ENCODE measurements at regions not wholly inside any gene's neighbourhood (a gene's known extent, or its start where the extent isn't known, plus 50 kb on each side); places are given as distances from the start of the nearest gene placed in this dataset.

DNA sequence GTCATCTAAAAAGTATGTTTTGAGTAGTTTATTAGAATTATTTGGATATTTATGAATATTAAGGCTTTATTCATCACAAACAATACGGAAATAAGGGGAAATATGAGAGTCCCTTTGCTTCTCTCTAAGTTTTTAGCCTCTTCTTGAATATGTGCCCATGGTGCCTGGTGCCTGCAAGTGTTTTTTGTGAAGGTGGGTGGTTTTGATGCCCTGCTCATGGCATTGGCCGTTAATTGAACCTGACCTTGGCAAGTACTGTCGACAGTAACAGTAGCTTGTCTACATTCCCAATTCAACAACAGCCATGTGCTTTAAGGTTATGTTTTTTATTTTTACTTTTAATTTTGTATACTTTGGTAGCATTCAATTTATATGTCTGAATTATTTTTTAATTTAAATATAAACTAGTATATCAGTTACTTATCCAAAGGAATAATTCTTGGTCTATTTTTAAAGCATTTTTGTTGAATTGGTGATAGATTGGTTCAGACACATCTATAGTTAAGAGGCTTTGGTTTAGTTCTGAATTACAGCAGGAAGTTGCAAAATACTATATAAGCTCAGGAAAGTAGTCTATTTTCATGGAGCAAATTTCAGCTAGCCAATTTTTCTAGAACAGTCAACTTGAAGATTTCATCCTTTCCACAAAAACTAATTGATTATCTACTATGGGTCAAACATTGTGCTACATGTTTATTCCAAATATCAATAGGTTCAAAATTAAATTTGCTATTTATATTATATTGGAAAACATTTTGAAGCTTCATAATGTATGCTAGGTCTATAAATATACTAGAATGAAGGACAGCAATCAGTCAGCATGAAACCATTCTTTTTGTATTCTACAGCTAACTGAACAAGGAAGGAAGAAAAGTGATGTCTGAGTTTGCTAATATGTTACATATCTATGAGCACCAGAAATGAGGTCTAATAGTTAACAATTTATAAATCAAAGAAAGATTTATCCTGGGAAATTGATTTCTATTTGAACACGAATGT is 184.4 kb downstream of the MRPL39 start:
- DNase-seq, result no peak

DNA sequence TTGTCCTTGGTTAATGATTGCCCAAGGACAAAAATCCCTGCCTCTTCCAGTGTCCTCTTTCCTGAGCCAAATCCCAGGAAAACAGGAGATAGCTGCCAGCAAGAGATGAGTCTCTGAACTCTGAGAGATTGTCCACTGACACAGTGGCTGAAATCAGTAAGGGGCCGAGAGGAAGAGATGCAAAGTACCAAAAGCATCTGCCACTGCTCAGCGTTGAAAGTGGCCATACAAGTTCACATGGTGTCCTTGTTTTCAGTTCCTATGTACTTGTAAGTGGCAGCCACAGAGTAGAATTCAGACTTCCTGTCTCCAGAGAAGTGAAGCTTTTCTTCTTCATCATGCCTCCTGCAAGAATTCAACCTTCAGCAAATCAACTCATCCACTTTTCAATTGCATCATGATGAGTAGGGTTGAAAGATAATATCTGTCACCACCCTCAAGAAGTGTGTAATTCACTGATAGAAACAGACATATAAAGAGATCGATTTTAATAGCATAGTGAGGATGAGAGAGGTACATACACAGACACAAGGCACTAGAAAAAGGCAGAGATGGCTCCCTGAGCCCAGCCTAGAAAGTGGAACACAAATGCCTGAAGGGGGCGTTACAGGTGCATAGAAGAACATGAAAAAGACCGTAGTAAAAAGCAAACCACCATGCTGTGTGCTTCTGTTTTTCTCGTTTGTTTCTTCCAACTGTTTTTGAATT is 185.8 kb downstream of the MRPL39 start:
- DNase-seq, result no peak

DNA sequence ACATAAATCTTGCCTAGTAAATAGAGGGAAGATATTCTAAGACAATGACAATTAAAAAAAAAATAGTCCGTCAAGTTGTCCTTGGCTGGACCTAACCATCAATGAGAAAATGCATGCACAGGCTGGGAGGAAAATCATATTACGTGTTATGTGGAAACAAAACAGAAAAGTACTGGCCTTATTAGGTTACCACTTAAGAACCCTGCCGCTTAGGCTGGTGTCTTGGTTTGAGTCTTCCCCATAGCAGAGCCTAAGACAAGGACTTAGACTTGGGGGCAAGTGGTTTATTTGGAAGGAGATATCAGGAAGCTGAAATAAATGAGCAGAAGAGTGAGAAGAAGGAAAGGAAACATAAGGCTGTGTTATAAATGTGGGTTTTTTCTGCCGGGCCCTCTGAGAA is 186.4 kb downstream of the MRPL39 start:
- no peak for DNase-seq

DNA sequence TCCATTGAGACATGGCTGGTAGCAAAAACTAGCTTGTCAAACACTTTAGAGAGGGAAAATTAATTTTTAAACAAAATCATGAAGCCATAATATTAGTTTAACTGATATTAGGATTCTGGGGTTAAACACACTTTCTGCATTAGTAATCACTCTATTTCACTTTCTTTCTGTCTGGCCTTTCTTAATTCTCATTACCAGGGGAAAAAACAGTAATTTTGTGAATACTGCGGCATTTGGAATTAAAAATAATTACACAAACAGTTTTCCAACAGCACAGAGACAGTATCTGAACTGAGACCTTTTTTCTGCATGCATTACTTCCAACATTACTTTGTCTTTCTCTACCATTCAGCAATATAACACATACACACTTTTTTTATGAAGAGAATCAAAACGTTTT is 190.6 kb downstream of the MRPL39 start:
- DNase-seq, result no peak

DNA sequence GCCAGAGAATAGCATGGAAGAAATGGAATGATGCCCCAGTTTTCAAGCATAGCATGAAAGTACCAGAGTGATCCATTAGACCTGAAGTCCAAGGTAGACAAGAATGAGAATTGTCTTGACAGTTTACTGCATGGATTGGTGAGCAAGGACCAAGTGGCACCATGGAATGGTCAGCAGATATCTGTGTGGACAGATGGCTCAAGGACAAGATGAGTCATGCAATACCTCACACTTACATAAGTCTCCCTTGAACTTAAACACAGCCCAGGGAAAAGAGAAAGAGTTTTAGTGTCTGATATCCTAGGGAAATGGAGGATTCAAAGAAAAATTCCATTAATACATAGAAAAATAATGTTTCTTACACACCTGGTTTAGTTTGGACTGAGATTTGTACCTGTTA is 195.2 kb downstream of the MRPL39 start:
- DNase-seq, result no peak

DNA sequence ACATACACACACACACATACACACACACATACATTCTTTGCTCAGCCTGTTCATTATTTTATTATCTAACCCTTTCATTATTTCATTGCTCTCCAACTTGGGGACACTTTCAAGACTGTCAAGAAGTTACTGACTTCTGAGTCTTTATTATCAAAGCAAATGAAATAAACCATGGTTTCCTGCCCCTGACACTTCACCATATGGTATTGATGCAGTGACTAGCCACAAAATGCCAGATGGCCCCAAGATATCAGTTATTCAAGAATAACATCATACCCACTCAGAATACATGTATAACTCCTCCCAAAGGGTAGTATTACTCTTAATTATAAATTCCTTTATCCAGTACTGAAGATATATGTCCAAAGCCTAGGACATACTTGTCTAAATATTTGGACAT is 197.3 kb downstream of the MRPL39 start:
- DNase-seq, result no peak

DNA sequence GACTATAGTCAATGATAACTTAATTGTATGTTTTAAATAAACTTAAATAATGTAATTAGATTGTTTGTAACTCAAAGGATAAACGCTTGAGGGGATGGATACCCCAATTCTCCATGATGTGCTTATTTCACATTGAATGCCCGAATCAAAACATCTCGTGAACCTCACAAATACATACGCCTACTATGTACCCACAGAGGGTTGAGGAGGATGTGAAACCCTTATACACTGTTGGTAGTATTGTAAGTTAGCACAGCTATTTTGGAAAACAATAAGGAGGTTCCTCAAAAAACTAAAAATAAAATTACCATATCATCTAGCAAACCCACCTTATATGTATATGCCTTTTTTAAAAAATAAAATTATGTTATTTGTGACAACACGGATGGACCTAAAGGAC is 198.6 kb downstream of the MRPL39 start:
- DNase-seq, result no peak

DNA sequence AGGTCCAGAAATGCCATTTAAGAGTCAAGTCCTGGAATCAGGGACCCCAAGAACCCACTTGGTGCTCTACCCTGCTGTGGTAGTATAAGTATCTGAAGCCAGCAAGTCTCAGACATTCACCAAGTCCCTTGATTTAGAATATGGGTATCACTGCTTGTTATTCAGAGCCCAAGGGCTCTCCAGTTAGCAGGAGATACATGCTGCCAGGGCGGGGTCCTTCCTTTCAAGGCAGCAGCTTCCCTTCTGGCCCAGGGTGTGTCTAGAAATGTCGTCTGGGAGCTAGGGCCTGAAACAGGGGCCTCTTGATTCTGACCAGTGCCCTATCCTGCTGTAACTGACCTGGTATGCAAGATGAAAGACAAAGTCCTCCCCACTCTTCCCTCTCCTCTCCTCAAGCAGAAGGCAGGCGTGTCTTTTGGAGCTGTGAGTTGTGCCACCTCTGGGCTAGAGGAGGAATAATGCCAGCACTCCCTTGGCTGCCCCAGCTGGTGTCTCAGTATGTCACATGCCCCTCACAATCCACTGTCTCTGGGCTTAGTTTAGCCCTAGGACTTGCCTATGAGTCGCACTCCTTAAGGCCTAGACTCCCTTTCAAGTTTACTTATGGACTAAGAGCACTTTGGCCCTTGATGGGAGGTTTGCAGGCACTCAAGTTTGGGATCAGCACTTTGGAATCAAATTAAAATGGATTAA is 200.2 kb downstream of the MRPL39 start:
- no peak for DNase-seq

DNA sequence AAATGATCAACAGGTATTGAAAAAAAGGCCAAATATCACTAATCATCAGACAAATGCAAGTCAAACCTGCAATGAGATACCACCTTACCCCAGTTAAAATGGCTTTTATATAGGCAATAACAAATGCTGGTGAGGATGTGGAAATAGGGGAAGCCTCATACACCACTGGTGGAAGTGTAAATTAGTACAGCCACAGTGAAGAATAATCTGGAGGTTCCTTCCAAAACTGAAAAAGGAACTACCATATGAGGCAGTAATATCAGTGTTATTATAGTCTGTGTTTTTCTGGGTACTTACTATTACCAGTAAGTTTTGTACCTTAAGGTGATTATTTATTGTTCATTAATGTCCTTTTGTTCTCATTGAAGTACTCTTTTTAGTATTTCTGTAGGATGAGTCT is 201.3 kb downstream of the MRPL39 start:
- no peak for DNase-seq

DNA sequence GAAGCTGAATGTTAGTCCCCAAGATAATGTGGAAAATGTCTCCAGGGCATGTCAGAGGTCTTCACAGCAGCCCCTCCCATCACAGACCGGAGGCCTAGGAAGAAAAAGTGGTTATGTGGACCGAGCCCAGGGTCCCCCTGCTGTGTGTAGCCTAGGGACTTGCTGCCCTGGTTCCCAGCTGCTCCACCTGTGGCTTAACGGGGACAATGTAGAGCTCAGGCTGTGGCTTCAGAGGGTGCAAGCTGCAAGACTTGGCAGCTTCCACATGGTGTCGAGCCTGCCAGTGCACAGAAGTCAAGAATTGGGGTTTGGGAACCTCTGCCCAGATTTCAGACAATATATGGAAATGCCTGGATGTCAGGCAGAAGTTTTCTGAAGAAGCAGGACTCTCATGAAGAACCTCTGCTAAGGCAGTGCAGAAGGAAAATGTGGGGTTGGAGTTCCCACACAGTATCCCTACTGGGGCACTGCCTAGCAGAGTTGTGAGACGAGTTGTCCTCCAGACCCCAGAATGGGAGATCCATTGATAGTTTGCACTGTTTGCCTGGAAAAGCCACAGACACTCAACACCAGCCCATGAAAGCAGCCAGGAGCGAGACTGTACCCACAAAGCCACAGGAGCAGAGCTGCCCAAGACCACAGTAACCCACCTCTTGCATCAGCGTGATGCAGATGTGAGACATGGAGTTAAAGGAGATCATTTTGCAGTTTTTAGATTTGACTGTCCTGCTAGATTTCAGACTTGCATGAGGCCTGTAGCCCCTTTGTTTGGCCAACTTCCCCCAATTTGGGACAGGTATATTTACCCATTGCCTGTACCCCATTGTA is 204.9 kb downstream of the MRPL39 start:
- no peak for DNase-seq

DNA sequence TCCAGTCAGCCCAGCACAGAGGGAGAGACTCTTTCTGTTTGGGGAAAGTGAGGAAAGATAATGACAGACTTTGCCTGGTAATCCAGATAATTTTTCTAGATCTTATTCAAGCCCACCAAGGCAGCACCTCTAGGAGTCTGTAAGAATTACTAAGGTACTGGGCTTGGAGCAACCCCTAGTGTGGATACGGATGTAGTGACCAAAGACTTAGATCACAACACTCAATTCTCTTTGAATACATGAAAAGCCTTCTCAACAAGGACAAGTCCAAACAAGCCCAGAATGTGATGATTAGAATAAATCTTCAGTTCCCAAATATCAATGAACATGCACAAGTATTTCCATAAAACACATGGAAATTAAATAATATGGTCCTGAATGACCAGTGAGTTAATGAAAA is 206.9 kb downstream of the MRPL39 start:
- no peak for DNase-seq

DNA sequence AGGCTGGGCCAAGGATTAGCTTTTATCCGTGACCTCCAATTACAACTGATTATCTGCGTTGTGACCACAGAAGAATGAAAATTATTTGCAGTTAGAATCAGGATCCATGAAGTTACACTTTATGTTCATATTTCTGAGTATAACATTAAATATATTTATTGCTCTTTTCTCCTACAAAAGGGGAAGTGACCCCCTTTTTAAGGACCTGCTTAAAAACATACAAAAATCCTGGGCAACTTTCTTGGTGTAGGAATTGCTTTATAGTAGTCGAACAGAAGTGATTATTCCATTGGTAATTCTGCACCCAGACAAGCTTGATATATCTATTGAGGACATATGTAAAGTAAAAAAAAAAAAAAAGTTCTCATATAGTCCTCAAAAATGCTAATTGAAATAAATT is 208.7 kb downstream of the MRPL39 start:
- DNase-seq, result no peak

DNA sequence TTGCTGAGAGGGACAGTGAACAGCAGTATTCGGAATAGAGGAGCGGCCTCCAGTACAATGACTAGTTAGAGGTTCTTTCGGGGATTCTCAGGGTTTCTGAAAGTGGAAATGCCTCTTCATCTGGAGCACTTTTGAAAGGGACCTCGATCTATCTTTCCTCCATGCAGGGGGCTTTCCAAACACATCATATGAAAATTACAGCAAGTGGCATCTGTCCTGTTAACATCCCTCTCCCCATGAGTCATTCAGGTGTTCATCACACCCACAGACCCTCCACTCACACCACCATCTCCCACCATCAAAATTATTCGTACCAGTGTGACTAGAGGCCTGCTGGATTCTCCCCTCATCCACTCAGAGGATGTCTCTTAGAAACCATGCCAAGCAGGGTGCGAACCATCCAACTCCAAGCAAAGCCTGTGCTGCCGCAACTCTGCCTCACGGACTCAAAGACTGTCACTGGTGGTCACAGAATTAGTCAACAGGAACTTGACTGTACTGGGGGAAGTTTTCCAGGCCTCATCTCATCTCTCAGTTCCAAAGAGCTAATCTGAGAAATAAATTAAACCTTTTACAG is 211.1 kb downstream of the MRPL39 start:
- no peak for DNase-seq

DNA sequence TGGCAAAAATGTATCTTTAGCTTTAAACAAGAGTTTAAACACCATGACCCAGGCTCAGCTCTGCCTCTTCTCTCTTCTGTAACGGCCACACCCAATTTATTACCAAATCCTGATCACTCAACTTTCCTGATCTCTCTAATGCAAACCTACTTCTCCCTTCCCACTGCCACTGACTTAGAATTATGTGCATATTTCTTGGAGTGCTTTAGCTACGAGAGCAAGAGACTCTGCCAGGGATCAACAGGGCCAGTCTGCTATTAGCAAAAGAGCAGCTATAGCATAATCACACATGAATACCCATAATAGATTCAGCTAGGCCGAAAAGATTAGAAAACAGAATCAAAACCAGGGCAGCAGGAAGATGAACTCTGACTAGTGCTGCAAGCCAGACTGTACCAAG is 215.5 kb downstream of the MRPL39 start:
- DNase-seq, result no peak

DNA sequence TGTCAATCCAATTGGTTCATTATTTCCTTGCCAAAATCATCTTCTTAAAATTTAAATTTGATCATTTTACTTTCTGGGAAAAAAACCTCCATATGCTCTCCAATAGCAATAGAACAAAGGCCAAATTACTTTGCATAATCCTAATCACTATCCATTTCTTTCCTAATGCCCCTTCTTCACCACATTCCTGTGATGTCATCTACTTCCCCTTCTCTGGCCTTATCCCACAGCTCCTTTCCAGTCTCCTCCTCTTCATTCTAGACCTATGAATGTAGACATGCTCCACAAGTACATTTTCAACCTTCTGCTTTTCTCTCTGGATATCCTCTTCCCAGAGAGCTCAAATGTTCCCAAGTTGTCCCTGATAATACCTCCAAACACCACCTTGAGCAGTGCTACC is 216.6 kb downstream of the MRPL39 start:
- no peak for DNase-seq

DNA sequence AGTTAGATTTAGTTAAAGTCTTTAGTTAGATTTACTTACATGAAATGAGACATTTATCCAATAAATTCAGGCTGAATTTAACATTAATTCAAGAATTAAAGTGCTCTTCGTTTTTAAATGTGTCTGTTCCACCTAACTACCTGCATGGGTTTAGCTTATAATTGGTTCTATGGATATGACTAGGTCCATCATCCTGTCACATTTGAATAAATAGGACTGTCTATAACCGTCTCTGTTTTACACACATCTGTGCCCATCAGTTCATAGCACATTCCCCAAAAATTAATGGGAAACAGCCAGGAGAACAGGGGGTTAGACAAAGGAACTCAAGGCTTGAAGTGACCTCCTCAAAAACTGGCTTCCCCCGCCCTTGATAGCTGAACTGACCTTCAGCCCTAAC is 219.6 kb downstream of the MRPL39 start:
- no peak for DNase-seq

DNA sequence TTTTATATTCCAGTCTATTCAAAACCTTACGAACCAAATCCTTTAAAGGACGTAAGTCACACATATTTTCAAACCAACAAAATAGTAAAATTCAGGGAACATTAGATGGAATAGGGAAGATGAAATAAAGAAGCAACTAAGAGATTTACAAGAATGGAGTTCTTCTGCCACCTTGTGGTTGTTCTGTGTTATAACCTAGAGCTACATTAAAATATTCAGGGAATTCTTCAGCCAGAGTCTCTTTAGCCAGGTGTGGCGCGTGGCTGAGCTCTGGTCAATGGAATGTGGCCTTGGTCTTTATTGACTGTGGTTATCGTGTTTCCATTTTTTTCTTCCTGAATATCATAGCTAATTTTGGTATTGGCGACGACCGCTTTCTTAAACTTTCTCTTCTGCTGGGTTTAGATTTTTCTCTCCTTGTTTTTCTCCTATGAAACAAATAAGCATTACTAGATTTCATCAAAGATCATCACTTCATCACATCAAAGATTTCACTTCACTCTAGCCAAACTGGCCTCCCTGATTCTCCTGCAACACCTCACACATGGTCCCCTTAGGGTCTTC is 221.3 kb downstream of the MRPL39 start:
- DNase-seq, result peak; percentile 48

DNA sequence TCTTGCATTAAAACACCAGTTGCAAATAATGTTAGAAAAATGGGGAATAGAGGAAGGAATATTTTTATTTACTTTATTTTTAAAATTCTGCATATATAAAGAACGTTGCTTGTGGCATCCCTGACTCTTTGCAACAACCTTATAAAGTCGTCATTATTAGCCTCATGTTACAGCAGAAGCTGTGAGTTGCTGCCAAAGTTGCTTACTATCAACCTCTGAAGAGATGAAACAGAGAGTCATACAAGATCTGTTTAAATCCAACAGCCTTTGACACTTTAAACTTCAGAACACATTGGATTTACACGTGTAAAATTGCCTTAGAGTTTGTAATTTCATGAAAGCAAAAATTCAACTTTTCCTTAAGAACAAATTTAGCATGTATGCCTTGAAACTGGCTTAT is 221.9 kb downstream of the MRPL39 start:
- no peak for DNase-seq

DNA sequence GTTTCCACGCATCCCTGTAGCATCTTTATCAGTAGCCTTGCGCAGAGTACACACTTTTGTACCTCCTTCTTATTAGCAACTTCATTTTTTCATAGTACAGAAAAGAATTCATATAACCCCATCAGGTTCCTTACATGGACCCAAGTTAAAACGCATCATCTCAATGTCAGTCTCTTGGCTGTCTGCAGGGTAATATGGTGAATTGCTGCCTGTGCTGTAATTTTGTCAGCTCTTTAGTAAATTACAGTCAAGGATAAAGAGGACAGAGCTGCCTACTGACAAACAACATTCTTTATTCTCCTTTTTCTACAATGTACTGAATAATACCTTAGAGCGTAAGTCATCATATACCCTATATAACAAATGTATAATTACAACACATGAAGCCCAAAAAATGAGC is 222.5 kb downstream of the MRPL39 start:
- DNase-seq, result no peak

DNA sequence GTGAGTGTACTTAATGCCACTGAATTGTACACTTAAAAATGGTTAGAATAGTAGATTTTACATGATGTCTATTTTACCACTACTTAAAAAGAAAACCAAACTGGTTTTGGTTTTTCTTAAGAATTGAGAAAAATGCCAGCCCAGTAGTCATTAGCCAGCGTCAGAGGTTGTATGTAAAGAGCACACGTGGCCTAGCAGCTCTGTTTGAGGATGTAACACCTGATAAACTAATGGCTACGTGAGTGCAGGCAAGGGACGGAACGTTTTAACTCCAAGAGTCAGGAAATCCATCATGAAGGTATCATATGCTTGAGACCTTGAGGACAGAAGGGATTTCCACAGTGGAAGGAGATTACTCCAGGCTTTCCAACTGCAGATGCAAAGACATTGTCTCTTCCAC is 223.7 kb downstream of the MRPL39 start:
- DNase-seq, result no peak

DNA sequence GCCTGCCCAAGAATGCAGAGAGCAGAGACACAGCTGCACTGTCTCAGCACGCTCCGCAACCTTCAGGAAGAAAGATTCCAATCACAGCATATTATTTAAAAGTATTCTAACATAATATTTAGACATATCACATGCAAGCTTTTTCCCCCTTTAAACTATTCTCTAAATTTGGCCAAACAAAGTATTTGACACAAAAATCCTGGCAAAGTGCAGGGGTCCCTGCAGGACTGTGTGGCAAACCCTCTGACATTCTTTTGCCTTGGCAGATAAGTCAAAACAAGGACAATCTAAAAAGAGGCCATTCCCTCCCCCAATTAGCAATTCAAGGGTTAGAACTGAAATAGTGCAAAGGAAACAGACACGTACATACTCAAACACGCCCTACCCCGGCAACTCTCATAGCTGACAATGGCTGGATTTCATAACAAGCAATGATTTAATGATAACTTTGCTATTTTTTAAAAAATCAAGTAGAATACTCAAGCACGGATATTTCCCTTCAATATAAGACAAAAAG is 225.3 kb downstream of the MRPL39 start:
- no peak for DNase-seq

Measured in muscle of arm (tissue), 1 donor.